MCF 10A (cell line): ENCODE measurements at regions not wholly inside any gene's neighbourhood (a gene's known extent, or its start where the extent isn't known, plus 50 kb on each side); places are given as distances from the start of the nearest gene placed in this dataset.

Source experiments
- BruUV-seq: library from RNA; stranded (reverse); fragments of 400-500 nt; replicated peaks from 2 replicates; lab custom pipeline; 2021; lab: Mats Ljungman, UMichigan
- CTCF ChIA-PET: fragments of 300-600 bp; sonication (Branson Sonifier 250); formaldehyde crosslinking; extraction: SDS; loops from one replicate; lab custom pipeline; 2021; ENCODE audit warnings: antibody characterized with exemption, inconsistent platforms; lab: Yijun Ruan, JAX
- POLR2A ChIA-PET: fragments of 300-600, 350-650 bp; sonication (Branson Sonifier 250); formaldehyde crosslinking; extraction: SDS; loops from one replicate; lab custom pipeline; 2020; ENCODE audit warnings: antibody characterized with exemption, inconsistent platforms; lab: Yijun Ruan, JAX
- DNase-seq: peaks from one replicate; pipeline ENCODE4 v3.0.0-alpha.2; 2018; ENCODE audit not compliant: unreplicated experiment
- H3K27ac Mint-ChIP-seq: one replicate; pipeline ENCODE4 v1.8.0; 2022; ENCODE audit warnings: mild to moderate bottlenecking, low read depth, mixed read lengths; ENCODE audit not compliant: unreplicated experiment
- H3K27me3 Mint-ChIP-seq: one replicate; pipeline ENCODE4 v1.8.0; 2022; ENCODE audit warnings: mixed read lengths; ENCODE audit not compliant: insufficient read depth, unreplicated experiment
- H3K36me3 Mint-ChIP-seq: one replicate; pipeline ENCODE4 v1.8.0; 2022; ENCODE audit warnings: mild to moderate bottlenecking, moderate library complexity, mixed read lengths; ENCODE audit not compliant: insufficient read depth, unreplicated experiment
- H3K4me1 Mint-ChIP-seq: one replicate; pipeline ENCODE4 v1.8.0; 2022; ENCODE audit warnings: mixed read lengths; ENCODE audit not compliant: insufficient read depth, unreplicated experiment
- H3K4me3 Mint-ChIP-seq: one replicate; pipeline ENCODE4 v1.8.0; 2022; ENCODE audit warnings: mild to moderate bottlenecking, moderate library complexity, mixed read lengths; ENCODE audit not compliant: unreplicated experiment
- H3K9me3 Mint-ChIP-seq: one replicate; pipeline ENCODE4 v1.8.0; 2022; ENCODE audit warnings: mixed read lengths; ENCODE audit not compliant: unreplicated experiment
- CTCF ChIP-seq: fragments of 200-600 bp; IDR thresholded peaks from one replicate; pipeline ENCODE4 v1.8.0; 2022; ENCODE audit warnings: antibody characterized with exemption, mild to moderate bottlenecking; ENCODE audit not compliant: unreplicated experiment
- intact Hi-C: fragments of 100-400 bp; cut with micrococcal nuclease; formaldehyde crosslinking; loops from 2 replicates; pipeline ENCODE4 v1.14.1; 2022

DNA sequence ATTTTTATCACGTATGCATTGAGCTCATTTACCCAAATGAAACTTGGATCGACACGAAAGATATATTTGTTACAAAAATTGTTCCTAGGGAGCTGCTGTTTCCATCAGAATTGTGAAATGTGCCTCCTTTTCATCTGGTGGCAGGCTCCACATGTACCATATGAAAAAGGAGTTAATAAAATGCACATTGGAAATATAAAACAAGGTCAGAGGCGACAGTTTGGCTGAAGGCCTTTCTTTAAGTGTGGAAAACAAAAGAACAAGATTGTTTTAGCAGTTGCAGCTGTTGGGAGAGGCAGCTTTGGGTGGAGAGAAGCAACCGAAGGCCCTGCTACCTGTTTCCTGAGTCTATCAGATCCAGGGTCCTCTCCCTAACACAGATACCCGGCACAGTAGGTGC is 334.5 kb upstream of the NT5E start:
- no peaks in the 10 kb centered on the region for H3K9me3 Mint-ChIP-seq
- no peaks in the 10 kb centered on the region for H3K27me3 Mint-ChIP-seq
- CTCF ChIA-PET, result interaction anchor here (0.7 to 1.4 kb wide), 4 partner anchors 9 to 687 kb away, joined by 3 to 5 read pairs (median 4); no protein-coding TSS in a partner anchor
- intact Hi-C loops, result no loop called here
- peaks cover 10% of the 10 kb centered on the region for H3K4me1 Mint-ChIP-seq
- no peak overlapping the region for H3K27ac Mint-ChIP-seq
- H3K36me3 Mint-ChIP-seq, result no peaks in the 10 kb centered on the region
- H3K4me3 Mint-ChIP-seq, result no peak overlapping the region
- POLR2A ChIA-PET, result no interaction called here
- no peak for DNase-seq
- no peak for TF ChIP-seq CTCF
- BruUV-seq, result no TSS peak

GRCh38 chr6:85114581-85114935 is 335.3 kb upstream of the NT5E start:
- no TSS peak for BruUV-seq
- Mint-ChIP-seq H3K4me3 (peak overlapping the region; percentile 77), H3K9me3 (no peaks in the 10 kb centered on the region), H3K27ac (peak overlapping the region; percentile 78), H3K36me3 (no peaks in the 10 kb centered on the region), H3K4me1 (peaks cover 10% of the 10 kb centered on the region), H3K27me3 (no peaks in the 10 kb centered on the region)
- ChIA-PET POLR2A (no interaction called here), CTCF (interaction anchor here (0.9 to 1.4 kb wide), 2 partner anchors 13 to 686 kb away, joined by 3 to 4 read pairs; no protein-coding TSS in a partner anchor)
- intact Hi-C loops, result no loop called here
- DNase-seq, result no peak
- no peak for TF ChIP-seq CTCF

DNA sequence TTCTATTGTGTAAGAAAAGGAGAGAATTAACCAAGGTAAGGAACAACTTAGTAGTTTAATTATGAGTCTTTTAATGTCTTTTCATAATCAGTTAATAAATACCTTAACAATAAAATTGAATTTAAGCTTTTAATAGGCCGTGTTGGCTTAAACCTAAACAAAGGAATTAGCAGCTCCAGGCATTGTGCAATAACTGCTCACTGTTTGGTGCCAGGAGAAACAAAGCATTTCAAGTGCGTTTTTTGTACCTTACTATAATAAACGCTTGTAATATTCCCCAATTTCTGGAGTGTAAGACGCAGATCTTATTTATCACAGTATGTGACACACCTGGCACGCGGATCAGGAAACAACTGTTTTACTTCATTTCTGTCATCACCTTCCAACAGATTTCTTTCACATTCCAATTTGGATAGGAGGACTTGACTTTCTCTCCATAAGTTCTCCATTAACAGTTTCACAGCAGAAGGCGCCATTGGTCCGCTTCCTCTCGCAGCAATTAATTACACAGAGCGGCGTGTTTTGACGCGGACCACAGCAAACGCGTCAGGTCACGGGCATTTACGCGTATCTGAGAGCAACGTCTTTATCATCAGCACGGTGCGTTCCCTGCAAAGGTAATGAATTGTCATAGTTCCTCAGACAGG is 335.8 kb upstream of the NT5E start:
- H3K27me3 Mint-ChIP-seq, result no peaks in the 10 kb centered on the region
- POLR2A ChIA-PET, result interaction anchor here (0.8 to 1.1 kb wide), 2 partner anchors 33 to 209 kb away, joined by 3 read pairs; no protein-coding TSS in a partner anchor
- no peaks in the 10 kb centered on the region for H3K36me3 Mint-ChIP-seq
- TF ChIP-seq CTCF, result no peak
- H3K4me1 Mint-ChIP-seq, result peaks cover 10% of the 10 kb centered on the region
- H3K9me3 Mint-ChIP-seq, result no peaks in the 10 kb centered on the region
- DNase-seq, result peak; percentile 63
- peak overlapping the region; percentile 78 for H3K27ac Mint-ChIP-seq
- H3K4me3 Mint-ChIP-seq, result peak overlapping the region; percentile 77
- BruUV-seq, result no TSS peak
- CTCF ChIA-PET, result interaction anchor here (0.5 to 0.9 kb wide), 2 partner anchors 49 to 209 kb away, joined by 3 read pairs; no protein-coding TSS in a partner anchor
- intact Hi-C loops, result no loop called here

DNA sequence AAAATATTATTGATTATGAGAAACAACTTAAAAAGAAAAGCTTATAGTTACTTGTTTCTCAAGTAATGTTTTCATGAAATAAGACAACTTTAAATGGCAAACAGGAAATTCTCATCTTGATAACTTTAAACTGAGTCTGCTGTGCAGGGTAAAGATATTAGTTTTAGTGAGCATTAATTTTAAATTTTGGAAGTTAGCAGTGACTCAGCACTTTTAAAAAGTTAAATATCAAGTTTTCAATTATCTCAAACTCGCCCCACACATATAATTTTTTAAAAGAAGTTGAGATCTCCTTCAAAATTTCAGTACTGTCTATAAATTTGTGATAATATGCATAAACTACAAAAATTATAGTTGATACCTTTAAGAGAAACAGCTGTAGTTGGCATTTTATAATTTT is 337.3 kb upstream of the NT5E start:
- TF ChIP-seq CTCF, result no peak
- no peak overlapping the region for H3K27ac Mint-ChIP-seq
- CTCF ChIA-PET, result no interaction called here
- H3K27me3 Mint-ChIP-seq, result no peaks in the 10 kb centered on the region
- no peak overlapping the region for H3K4me3 Mint-ChIP-seq
- H3K4me1 Mint-ChIP-seq, result peaks cover 10% of the 10 kb centered on the region
- POLR2A ChIA-PET, result interaction anchor here (0.6 kb wide), 1 partner anchor 22 kb away, joined by 3 read pairs; no protein-coding TSS in a partner anchor
- H3K36me3 Mint-ChIP-seq, result no peaks in the 10 kb centered on the region
- BruUV-seq, result no TSS peak
- intact Hi-C loops, result no loop called here
- no peak for DNase-seq
- no peaks in the 10 kb centered on the region for H3K9me3 Mint-ChIP-seq
